ENCODE measurements at regions not wholly inside any gene's neighbourhood (a gene's known extent, or its start where the extent isn't known, plus 50 kb on each side); places are given as distances from the start of the nearest gene placed in this dataset.

- no peak for TF ChIP-seq FOXM1 (IDR thresholded peaks at IDR 0.05; ENCODE audit: borderline replicate concordance, low read depth)
- 0 out of 2 replicates have a peak, but pooled peaks have one; percentile 7 for TF ChIP-seq TEAD4 (IDR thresholded peaks at IDR 0.05)
- TF ChIP-seq TCF12 (IDR thresholded peaks at IDR 0.05; ENCODE audit: low read depth) = no peak
- TF ChIP-seq USF1 (IDR thresholded peaks at IDR 0.05) = no peak
Observed at GRCh38 chr9:84141741-84142370, 161.3 kb downstream of the RMI1 start.

- no peak for TF ChIP-seq RAD21 (IDR thresholded peaks at IDR 0.05; ENCODE audit: low read depth)
- no peak for TF ChIP-seq EGR1 (IDR thresholded peaks at IDR 0.05)
Observed at GRCh38 chr9:84145031-84145430, 164.4 kb downstream of the RMI1 start.

GRCh38 chr9:84145780-84146179, 165.2 kb downstream of the RMI1 start:
- TF ChIP-seq ZBTB7A (IDR thresholded peaks at IDR 0.05; ENCODE audit: low read depth) = no peak
- TF ChIP-seq TEAD4 (IDR thresholded peaks at IDR 0.05) = no peak
- no peak for TF ChIP-seq NFIC (IDR thresholded peaks at IDR 0.05)
- TF ChIP-seq TAF1 (IDR thresholded peaks at IDR 0.05; ENCODE audit: low read depth) = no peak
- no peak for TF ChIP-seq CREB1 (IDR thresholded peaks at IDR 0.05; ENCODE audit: low read depth)

- TF ChIP-seq RAD21 (IDR thresholded peaks at IDR 0.05; ENCODE audit: low read depth) (no peak), EGR1 (IDR thresholded peaks at IDR 0.05) (no peak), YY1 (IDR thresholded peaks at IDR 0.05; ENCODE audit: low read depth) (no peak), ZBTB7A (IDR thresholded peaks at IDR 0.05; ENCODE audit: low read depth) (no peak), REST (IDR thresholded peaks at IDR 0.05; ENCODE audit: low read depth) (no peak), FOXM1 (IDR thresholded peaks at IDR 0.05; ENCODE audit: borderline replicate concordance, low read depth) (no peak), MAX (IDR thresholded peaks at IDR 0.05) (no peak), NFIC (IDR thresholded peaks at IDR 0.05) (no peak), TEAD4 (IDR thresholded peaks at IDR 0.05) (no peak), CEBPB (IDR thresholded peaks at IDR 0.05) (no peak), USF1 (IDR thresholded peaks at IDR 0.05) (no peak), EP300 (IDR thresholded peaks at IDR 0.05; ENCODE audit: borderline replicate concordance) (no peak), TCF12 (IDR thresholded peaks at IDR 0.05; ENCODE audit: low read depth) (no peak)
Observed at GRCh38 chr9:84146893-84147710, 166.5 kb downstream of the RMI1 start.

GRCh38 chr9:84151236-84151635, 170.6 kb downstream of the RMI1 start:
- TF ChIP-seq REST (IDR thresholded peaks at IDR 0.05; ENCODE audit: low read depth) (no peak), NFIC (IDR thresholded peaks at IDR 0.05) (no peak), EGR1 (IDR thresholded peaks at IDR 0.05) (no peak), TEAD4 (IDR thresholded peaks at IDR 0.05) (no peak), YY1 (IDR thresholded peaks at IDR 0.05; ENCODE audit: low read depth) (no peak), CEBPB (IDR thresholded peaks at IDR 0.05) (no peak), EP300 (IDR thresholded peaks at IDR 0.05; ENCODE audit: borderline replicate concordance) (no peak), RAD21 (IDR thresholded peaks at IDR 0.05; ENCODE audit: low read depth) (no peak), FOXM1 (IDR thresholded peaks at IDR 0.05; ENCODE audit: borderline replicate concordance, low read depth) (no peak), MAX (IDR thresholded peaks at IDR 0.05) (no peak), ZBTB7A (IDR thresholded peaks at IDR 0.05; ENCODE audit: low read depth) (no peak), CREB1 (IDR thresholded peaks at IDR 0.05; ENCODE audit: low read depth) (no peak), TCF12 (IDR thresholded peaks at IDR 0.05; ENCODE audit: low read depth) (no peak), USF1 (IDR thresholded peaks at IDR 0.05) (no peak)
